GM18861 (cell line): ENCODE measurements at regions not wholly inside any gene's neighbourhood (a gene's known extent, or its start where the extent isn't known, plus 50 kb on each side); places are given as distances from the start of the nearest gene placed in this dataset.

Experiments used
- ATAC-seq: cut with Tn5 transposase; IDR thresholded peaks from one replicate; pipeline ENCODE4 v1.9.1; 2021; ENCODE audit not compliant: unreplicated experiment

DNA sequence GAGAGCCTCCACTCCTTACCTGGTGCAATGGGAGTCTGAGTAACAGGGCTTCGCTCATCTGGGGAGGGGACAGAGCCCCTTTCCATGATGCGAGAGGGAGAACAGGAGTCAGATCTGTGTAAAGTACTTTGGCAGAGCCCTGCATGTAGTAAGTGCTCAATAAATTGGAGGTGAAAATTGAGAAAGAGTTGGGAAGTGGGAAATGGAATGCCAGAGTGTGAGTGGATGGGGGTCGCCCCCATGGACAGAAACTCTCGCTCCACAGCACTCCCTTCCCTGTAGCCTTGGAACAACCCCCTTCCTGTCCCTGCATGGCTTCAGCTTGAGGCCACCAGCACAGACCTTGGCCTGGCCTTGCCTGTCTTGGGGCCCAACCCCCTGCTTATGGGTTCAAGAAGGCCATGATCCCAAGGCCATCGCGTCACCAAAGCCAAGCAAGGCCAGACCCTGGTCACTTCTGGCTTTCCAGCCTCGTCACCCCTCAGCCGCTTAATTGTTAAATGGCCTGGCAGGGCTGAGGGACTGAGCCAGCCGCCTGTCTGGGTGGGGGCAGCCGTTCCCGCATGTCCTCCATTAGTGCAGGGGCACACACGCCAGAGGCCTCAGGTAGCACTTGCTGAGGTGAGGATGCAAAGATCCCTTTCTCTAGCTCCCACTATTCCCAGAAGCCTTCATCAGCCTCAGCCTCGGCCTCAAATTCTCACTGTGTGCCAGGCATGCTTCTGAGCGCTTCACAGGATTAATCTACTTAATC is 93.7 kb upstream of the PTPN1 start:
- ATAC-seq = no peak

DNA sequence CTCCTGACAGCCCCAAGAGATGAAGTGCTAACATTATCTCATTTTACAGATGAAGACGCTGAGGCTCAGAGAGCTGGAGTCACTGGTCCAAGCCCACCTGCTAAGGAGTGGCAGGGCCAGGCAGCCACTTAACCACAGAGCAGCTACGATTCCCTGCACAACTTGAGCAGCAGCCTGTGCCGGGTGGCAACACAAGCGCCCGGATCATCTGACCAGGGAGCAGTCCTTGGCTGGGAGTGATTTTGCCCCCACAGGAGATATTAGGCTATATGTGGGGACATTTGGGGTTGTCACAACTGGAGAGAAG is 93.2 kb upstream of the PTPN1 start:
- ATAC-seq = no peak

DNA sequence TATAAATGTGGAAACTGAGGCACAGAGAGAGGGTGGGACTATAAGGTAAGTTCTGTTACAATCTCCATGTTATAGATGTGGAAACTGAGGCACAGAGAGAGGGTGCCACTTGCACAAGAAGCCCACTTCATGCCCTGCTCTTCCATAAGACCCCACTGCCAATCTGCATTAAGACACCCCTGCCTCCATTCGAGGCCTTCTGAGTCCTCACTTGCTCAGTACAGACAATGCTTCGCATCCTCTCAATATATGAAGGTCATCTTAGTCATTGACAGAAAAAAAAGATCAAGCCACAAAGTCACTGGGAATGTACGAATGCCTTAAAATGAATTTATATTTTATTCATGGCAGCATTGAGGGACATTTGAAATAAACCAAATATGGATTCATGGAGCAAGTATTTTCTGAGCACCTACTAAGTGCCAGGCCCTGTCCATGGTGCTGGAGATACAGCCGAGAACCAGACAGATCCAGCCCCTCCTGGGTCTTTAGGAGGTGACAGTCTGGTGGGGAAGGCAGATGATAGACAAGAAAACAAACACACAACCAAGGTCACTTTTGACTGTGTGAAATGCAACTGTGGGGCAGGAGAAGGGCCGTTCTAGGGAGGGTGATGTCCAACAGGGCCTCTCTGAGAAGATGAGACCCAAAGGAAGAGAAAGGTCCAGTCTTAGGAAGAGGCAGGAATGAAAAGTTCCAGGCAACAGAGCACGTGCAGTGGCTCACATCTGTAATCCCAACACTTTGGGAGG is 92.5 kb upstream of the PTPN1 start:
- no peak for ATAC-seq

DNA sequence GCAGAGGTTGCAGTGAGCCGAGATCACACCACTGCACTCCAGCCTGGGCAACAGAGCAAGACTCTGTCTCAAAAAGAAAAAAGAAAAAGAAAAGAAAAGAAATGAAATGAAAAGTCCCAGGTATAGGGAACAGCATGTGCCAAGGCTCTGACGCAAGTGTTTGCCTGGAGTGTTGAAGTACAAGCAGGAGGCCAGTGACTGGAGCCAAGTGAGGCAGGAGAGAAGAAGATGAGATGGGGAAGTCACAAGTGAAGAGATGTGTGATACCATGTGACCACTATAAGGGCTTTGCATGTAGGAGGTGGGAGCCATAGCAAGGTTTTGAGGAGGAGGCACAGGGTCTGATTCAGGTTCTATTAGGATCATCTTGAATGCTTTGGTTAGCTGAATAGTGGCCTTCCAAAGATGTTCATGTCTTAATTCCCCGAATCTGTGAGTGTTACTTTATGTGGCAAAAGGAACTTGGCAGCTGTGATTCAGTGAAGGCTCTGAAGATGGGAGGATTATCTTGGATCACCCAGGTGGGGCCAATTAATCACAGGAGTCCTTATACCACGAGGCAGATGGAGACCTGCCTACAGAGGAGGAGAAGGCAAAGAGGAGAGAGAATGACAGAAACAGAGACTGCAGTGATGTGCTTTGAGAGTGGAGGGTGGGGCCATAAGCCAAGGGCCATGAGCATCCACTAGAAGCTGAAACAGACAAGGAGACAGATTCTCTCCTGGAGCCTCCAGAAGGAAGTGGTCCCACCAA is 91.1 kb upstream of the PTPN1 start:
- no peak for ATAC-seq

DNA sequence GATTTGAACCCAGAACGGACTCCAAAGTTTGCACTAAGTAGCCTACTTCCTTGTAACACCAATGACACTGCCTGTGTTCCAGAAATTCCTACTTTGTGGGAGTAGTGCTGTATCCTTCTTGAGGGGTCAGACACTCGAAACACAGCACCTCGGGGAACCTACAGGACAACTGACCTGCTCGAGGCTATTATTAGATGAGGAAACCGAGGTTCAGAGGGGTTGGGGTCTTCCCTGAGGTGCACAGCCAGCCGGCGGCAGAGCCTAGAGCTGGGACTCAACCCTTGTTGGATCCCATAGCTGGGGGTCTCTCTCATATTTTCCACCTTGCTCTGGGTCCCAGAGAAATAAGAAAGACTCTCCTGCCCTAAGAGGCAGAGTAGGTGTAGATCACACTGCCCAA is 89.8 kb upstream of the PTPN1 start:
- no peak for ATAC-seq

DNA sequence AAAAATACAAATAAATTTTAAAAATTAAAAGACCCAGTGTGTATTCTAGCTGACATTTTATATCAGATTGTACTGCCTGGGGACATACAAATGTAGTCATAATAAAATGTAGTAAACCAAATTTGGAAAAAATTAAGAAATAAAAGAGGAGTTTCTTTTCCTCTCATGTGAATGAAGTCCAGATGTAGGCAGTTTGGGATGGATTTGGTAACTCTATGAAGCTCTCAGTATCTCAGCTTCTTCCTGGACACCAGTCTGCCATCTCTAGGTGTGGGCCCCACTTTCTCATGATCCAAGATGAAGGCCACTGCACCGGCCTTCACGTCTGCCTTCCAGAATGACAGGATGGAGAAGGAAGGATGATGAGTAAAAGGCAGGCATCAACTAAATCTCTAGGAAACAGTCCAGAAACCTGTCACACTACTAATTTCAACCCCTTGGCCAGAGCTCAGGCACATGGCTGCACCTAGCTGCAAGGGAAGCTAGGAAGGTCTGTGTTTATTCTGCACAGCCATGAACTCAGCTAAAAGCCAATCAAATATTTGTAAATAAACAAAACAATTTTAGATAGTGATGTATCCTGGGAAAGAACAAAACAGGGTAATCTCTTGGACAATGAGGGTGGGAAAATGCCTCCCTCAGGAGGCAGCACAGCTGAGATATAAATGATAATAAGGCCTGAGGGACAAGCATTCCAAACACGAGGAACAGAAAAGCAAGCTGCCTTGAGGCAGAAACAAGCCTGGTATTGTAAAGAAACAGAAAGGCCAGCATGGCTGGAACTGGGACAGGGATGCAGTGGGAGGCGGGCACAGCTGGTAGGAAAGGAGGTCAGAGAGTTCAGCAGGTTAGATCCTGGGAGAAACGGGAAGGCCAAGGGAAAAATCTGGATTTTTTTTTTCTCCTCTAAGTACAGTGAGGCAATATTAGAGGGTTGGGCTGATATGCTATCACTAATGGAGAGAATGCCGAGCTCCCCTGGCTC is 88.5 kb upstream of the PTPN1 start:
- ATAC-seq = no peak

DNA sequence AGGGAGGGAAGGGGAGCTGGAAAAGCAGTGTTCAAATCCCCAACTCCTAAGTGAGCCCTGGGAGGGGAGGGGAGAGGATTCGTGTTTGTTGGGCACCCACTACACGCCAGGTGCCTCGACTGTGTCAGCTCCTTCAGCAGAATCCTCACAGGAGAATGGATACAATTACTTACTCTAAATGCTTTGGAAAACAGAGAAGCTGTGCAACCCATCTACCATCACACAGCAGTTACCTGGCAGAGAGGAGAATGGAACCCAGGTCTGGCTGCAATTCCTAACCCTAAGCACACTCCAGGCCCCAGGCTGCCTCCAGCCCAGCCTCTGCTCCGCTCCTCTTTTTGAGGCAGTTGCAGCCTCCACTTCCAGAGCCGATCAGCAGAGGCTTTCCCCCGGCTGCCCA is 86.4 kb upstream of the PTPN1 start:
- ATAC-seq = no peak

DNA sequence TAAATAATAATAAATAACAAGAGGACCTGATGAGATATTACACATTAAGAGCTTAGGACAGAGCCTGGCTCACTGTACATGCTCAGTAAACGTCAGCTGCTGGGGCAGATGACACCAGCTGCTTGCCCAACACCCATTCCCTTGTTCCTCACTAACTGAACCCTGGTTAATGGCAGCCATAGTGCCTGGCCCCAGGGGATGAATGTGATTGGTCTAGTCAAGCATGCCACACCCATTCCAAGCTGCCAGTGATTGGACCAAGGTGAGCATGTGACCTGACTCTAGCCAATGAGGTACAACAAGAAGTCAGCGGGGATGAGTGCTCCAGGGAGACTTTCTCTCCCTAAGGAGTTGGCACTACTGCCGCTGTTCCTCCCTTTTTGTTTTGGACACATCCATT is 85.1 kb upstream of the PTPN1 start:
- no peak for ATAC-seq

DNA sequence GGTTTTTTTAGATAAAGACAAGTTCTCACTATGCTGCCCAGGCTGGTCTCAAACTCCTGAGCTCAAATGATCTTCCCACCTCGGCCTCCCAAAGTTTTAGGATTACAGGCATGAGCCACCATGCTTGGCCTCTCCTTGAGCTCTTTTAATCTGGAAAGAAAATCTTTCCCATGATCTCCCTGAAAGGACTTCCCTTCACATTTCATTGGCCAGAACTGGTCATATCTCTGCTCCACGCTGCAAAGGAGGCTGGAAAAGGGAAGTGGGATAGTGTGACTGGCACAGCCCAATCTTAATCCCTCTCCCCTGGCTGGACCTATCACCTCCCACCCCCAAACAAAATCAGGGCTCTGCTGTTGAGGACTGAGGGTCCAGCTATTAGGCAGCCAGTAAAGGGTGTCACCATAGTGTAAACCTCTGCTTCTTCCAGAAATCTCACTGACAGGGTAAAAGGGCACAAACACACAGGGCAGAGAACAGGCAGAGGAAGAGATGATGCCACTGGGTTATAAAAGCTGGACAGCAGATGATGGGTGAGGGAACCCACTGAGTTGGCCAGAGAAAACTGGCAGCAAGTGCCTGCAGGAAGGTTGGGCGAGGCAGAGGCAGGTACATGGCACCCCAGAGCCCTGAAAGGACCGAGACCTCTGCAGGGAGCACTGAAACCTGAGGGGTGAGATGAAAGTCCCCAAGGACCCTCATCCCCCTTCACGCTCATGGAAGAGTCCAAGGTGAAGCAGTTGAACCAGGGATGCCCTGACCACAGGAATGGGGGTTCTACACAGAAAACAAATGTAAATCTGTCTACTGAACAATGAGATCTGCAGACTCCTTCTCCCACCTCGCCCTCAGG is 83.1 kb upstream of the PTPN1 start:
- ATAC-seq = no peak

DNA sequence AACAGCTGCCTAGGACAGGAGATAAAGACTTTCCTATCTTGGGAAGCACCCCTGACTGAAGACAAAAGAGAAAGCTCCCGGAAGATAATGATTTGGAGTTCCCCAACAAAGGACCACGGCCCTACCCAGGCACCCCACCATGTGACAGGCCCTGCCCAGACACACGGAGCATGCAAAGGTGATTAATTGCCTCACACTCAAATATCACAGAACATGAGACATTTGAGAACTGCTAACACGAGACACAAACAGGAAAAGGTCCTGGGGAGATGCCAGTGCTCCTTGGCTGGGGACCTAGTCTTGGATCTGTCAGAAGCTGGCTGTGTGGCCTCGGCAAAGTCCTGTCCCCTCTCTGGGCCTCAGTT is 82.5 kb upstream of the PTPN1 start:
- no peak for ATAC-seq

DNA sequence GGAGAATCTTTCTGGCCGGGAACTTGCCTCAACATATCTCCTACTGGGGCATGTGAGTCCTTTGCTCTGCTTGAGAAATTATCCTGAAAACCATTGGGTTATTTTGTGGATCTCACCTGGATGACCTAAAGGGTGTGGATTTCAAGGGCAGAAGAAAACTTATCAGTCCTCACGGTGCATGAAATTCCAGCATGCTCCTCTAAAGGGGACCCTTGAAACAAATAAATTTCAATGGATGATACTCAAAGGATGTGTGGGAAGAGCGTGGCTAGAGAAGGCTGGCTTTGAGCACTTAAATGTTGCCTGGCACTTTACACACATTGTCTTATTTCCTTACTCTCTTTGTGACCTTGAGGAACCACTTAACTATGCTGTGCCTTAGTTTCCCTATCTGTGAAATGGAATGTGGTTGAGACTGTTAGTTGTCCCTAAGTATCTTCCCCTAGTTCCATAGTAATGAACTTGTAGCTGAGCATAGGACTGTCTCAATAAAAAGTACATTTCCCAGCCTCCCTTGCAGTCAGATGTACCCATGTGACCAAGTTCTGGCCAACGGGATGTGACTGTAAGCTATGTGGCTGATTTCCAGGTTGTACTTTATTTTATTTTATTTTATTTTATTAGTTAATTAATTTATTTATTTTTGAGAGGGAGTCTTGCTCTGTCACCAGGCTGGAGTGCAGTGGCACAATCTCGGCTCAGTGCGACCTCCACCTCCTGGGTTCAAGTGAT is 81.9 kb upstream of the PTPN1 start:
- ATAC-seq = no peak

DNA sequence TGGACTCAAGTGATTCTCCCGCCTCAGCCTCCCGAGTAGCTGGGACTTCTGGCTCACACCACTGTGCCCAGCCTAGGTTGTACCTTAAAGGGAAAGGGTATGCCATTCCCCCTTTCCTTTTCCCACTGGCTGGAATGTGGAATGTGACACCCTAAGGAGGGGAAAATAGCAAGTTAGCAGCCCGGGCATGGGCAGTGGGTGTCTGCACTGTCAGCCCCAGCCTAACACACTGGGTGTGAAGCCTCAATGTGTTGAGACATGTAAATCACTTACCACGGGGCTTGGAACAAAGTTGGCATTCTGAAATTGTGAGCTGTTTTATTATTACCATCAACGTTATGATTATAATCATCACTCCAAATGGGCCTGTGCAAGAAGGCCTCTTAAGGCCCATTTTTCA is 80.8 kb upstream of the PTPN1 start:
- no peak for ATAC-seq

DNA sequence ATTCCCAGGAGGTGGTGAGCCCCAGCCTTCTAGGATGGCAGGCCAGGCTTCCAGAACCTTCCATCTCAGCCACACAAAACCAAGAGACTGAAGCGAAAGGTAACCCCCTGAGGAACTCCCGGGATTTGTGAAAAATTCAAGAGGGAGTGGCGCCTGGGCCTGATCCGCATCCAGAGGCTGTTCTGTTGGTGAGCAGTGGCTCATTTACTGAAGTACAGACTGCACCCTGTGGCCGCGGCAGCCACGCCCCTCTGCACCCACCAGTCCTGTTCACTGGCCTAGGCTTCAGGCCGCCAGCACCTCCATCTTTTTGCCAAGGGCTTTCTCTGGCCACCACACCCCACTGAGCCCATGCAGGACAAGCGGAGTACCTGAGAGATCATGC is 79.1 kb upstream of the PTPN1 start:
- ATAC-seq = no peak

DNA sequence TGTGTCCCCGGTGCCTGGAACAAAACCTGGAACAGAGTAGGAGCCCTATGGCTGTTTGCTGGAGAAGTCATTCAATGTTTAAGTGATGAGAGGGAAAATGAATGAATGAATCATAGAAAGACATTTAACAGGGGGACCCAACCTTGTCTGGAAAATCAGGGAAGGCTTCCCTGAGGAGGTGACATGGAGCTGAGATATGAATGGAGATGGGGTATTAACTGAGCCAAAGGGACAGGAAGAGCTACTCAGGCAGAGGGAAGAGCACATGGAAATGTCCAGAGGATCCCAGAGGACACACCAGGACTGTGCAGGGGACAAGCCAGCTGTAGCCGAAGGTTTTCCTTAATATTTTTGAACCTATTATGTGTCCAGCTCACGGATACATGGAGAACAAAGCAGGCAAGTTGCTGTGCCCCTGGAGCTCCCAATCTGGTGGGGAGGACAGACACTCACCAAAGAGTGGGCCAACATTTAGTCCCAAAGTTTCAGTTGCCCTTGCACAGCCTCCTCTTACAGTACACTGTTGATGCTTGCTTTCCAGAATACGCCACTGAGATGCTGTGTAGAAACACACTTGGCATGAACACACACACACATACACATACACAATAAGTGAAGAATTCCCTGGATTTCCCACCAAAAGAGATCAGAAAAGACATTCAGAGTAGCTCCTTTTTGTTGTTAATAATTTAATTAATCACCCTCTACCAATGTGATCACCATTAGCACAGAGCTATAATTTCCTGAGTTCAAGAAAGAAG is 77.0 kb upstream of the PTPN1 start:
- no peak for ATAC-seq

DNA sequence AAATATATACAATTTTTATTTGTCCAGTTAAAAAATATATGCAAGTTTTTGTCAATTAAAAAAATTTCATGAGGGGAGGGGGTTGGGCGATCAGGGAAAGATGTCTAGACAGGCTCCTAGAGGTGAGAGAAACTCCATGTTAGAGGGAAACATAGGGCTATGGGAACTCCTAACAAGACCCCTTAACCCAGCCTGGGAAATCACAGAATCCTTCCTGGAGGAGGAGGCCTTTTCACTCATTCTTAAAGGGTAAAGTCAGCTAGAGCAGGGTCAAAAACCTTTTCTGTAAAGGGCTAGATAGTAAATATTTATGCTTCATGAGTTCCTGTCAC is 75.9 kb upstream of the PTPN1 start:
- no peak for ATAC-seq

DNA sequence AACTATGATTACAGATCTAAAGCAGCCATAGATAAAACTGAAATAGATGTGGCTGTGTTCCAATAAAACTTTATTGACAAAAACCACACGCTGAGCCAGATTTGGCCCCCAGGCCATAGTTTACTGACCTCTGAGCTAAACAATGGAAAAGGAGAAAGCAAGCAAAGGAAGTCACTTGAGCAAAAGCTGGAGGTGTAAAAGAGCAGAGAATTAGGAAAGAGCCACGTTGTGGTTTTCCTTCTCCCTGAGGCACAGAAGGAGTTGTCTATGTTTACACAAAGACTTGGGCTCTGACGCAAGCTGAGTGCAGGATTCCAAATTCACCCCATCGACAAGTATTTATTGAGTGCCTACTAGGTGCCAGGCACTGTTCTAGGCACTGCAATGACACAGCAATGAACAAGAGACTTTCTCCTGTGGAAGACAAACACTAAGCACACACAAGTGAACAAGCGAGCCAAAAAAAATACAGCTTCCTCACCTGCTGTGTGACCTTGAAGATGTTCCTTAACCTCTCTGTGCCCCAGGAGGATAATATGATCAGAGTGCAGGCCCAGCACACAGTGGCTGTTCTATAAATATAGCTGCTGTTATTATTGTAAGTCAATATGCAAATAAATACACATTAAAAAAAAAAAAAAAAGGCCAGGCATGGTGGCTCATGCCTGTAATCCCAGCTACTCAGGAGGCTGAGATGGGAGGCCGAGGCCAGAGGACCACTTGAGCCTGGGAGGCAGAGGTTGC is 75.4 kb upstream of the PTPN1 start:
- ATAC-seq = no peak

DNA sequence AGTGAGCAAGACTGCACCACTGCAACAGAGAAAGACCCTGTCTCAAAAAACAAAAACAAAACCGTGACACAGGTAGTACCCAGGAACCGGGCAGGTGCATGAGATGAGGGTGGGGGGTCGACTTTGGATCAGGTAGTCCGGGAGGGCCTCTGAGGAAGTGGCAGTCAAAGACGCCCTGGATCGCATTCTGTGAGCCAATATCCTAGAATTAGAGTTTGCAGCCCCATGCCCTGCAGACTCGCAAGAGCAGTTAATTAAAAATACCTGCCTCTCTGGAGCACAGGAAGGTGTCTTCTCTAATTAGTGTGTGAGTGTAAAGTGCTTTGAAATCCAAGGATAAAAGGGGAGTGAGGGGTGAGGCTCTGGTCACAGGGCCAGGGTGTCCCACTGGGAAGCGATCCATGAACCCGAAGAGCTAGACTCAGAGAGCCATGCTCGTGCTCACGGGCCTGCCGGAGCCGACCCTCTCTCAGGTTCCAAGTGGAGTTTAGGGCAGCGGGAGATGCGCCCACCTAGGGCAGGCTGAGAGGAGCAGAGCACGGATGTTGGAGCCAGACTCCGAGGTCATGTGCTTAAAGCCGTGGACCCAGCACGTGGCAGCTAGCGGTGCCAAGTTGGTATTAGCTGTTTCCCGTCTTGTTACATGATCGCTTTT is 74.7 kb upstream of the PTPN1 start:
- ATAC-seq = no peak
